ENCODE measurements at regions not wholly inside any gene's neighbourhood (a gene's known extent, or its start where the extent isn't known, plus 50 kb on each side); places are given as distances from the start of the nearest gene placed in this dataset.

DNA sequence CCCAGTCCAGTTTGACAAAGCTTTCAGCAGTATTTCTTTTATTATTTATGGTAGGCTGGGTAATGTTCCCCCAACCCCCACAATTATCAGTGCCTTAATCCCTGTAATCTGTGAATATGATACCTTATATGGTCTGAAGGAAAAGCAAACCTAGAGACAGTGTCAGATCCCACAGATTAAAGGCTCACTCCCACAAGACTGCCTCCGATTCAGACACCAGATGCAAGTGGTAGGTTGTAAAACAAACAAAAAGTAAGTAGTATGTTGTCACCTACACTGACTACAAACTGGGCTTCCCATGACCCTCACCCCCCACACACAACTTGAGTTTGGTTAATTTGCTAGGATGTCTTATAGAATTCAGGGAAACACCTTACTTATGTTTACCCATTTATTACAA is 201.2 kb downstream of the NSG2 start:
- Histone ChIP-seq H3K9me3 (ENCODE audit: control insufficient read depth in 4 of 4, low read length in 3 of 4) (peaks cover 0 to 4% (median 0%) of the 10 kb centered on the region in 4 donors), H3K27ac (ENCODE audit: low read depth in 1 of 2, low read length in 2 of 2) (no peak overlapping the region), H3K27me3 (ENCODE audit: control insufficient read depth in 4 of 4, insufficient read depth in 4 of 4, low read length in 3 of 4) (no peaks in the 10 kb centered on the region), H3K4me3 (ENCODE audit: low read depth in 1 of 3, low read length in 3 of 3) (no peak overlapping the region), H3K9ac (ENCODE audit: low read depth in 1 of 2, low read length in 2 of 2) (no peak overlapping the region), H3K36me3 (ENCODE audit: control insufficient read depth in 4 of 4, insufficient read depth in 3 of 4, low read depth in 1 of 4, low read length in 3 of 4) (no peaks in the 10 kb centered on the region), H3K4me1 (ENCODE audit: control insufficient read depth in 4 of 4, insufficient read depth in 4 of 4, low read length in 3 of 4) (no peaks in the 10 kb centered on the region)
- 65% methylated on average over 1 of the region's 1 CpG for WGBS
- TF ChIP-seq FOXA1 (IDR thresholded peaks at IDR 0.05): no peak
- no peak for TF ChIP-seq EGR1 (IDR thresholded peaks at IDR 0.05; ENCODE audit: low read depth in 2 of 2)
- TF ChIP-seq GABPA (IDR thresholded peaks at IDR 0.05 in 1 of 2, conservative IDR thresholded peaks at IDR 0.05 in 1 of 2): no peak
- TF ChIP-seq ATF3 (IDR thresholded peaks at IDR 0.05): no peak
- TF ChIP-seq, protein P1, sequence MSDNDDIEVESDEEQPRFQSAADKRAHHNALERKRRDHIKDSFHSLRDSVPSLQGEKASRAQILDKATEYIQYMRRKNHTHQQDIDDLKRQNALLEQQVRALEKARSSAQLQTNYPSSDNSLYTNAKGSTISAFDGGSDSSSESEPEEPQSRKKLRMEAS (IDR thresholded peaks at IDR 0.05): no peak
- no peak for TF ChIP-seq YY1 (IDR thresholded peaks at IDR 0.05)
- TF ChIP-seq RAD21 (IDR thresholded peaks at IDR 0.05): no peak
- no peak for TF ChIP-seq TAF1 (conservative IDR thresholded peaks at IDR 0.05)
- TF ChIP-seq SP1 (IDR thresholded peaks at IDR 0.05): no peak
- TF ChIP-seq, protein P2, sequence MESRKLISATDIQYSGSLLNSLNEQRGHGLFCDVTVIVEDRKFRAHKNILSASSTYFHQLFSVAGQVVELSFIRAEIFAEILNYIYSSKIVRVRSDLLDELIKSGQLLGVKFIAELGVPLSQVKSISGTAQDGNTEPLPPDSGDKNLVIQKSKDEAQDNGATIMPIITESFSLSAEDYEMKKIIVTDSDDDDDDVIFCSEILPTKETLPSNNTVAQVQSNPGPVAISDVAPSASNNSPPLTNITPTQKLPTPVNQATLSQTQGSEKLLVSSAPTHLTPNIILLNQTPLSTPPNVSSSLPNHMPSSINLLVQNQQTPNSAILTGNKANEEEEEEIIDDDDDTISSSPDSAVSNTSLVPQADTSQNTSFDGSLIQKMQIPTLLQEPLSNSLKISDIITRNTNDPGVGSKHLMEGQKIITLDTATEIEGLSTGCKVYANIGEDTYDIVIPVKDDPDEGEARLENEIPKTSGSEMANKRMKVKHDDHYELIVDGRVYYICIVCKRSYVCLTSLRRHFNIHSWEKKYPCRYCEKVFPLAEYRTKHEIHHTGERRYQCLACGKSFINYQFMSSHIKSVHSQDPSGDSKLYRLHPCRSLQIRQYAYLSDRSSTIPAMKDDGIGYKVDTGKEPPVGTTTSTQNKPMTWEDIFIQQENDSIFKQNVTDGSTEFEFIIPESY (IDR thresholded peaks at IDR 0.05): no peak
- TF ChIP-seq REST (IDR thresholded peaks at IDR 0.05): no peak
- no peak for TF ChIP-seq RXRA (IDR thresholded peaks at IDR 0.05)
- TF ChIP-seq NR2F2 (IDR thresholded peaks at IDR 0.05): no peak
- no peak for TF ChIP-seq HNF4A (conservative IDR thresholded peaks at IDR 0.05)
- TF ChIP-seq FOXA2 (IDR thresholded peaks at IDR 0.05): no peak
- no peak for TF ChIP-seq JUND (IDR thresholded peaks at IDR 0.05)
- TF ChIP-seq CTCF (IDR thresholded peaks at IDR 0.05; ENCODE audit: low read depth, low read length, missing input control): no peak
- no peak for TF ChIP-seq HNF4G (IDR thresholded peaks at IDR 0.05)
- no peak for DNase-seq (ENCODE audit: low spot score)
